Prostate gland (tissue), 2 donors: ENCODE measurements at regions not wholly inside any gene's neighbourhood (a gene's known extent, or its start where the extent isn't known, plus 50 kb on each side); places are given as distances from the start of the nearest gene placed in this dataset.

Experiments used
- CTCF ChIP-seq, 4 experiments: fragments of 200-600 bp in 2 of 4; fragments of 450-650 bp in 2 of 4; sonication (generic) in 2 of 4; IDR thresholded peaks; 1 replicate in 3 of 4; 2 replicates in 1 of 4; pipeline ENCODE4 v1.5.1; 2016 to 2019; ENCODE audit warnings: antibody characterized with exemption in 4 of 4, mild to moderate bottlenecking in 2 of 4, moderate library complexity in 2 of 4
- POLR2A ChIP-seq: fragments of 450-650 bp; IDR thresholded peaks from one replicate; pipeline ENCODE4 v1.6.1; 2016; ENCODE audit warnings: antibody characterized with exemption, mild to moderate bottlenecking
- POLR2AphosphoS5 ChIP-seq: sonication (generic); formaldehyde crosslinking; IDR thresholded peaks from one replicate; pipeline ENCODE4 v1.6.1; 2017; ENCODE audit warnings: antibody characterized with exemption

GRCh38 chr2:45193581-45193980, 184.3 kb upstream of the SIX2 start:
- TF ChIP-seq CTCF (IDR thresholded peaks at IDR 0.05), result no peak
- no peak for TF ChIP-seq POLR2A
- TF ChIP-seq POLR2AphosphoS5, result no peak
